ENCODE measurements at regions not wholly inside any gene's neighbourhood (a gene's known extent, or its start where the extent isn't known, plus 50 kb on each side); places are given as distances from the start of the nearest gene placed in this dataset.

- H2BK15ac ChIP-seq (replicated peaks; ENCODE audit: low read depth): no peak overlapping the region
- no peaks in the 10 kb centered on the region for H3K27me3 ChIP-seq (ENCODE audit: insufficient read depth, low read length, poor library complexity)
- no peak overlapping the region for H3K27ac ChIP-seq (ENCODE audit: low read depth, low read length)
- no peaks in the 10 kb centered on the region for H3K36me3 ChIP-seq (ENCODE audit: control insufficient read depth, insufficient read depth, low read length)
- H3K4ac ChIP-seq (ENCODE audit: low read depth, low read length): no peak overlapping the region
- no peak overlapping the region for H2AK5ac ChIP-seq (ENCODE audit: low read length)
- no peaks in the 10 kb centered on the region for H3K79me2 ChIP-seq (ENCODE audit: control insufficient read depth, insufficient read depth, low read length)
- no peak overlapping the region for H4K8ac ChIP-seq (ENCODE audit: low read depth, low read length)
- no peak overlapping the region for H3K56ac ChIP-seq (ENCODE audit: low read length)
- no peak overlapping the region for H3K4me2 ChIP-seq (ENCODE audit: low read length)
- no peak overlapping the region for H3K4me3 ChIP-seq (ENCODE audit: low read length)
- H3K9ac ChIP-seq (ENCODE audit: low read length): no peak overlapping the region
- H4K5ac ChIP-seq (ENCODE audit: low read length): no peak overlapping the region
- no CpG with 5 or more reads among the region's 1 CpG for WGBS (ENCODE audit: extremely low coverage, insufficient coverage, low lambda C conversion rate)
- no peak for DNase-seq
- no peak overlapping the region for H3K18ac ChIP-seq (ENCODE audit: low read length)
- no peak overlapping the region for H3K23ac ChIP-seq (ENCODE audit: low read length)
- H2BK120ac ChIP-seq (ENCODE audit: low read depth, low read length): no peak overlapping the region
- no peaks in the 10 kb centered on the region for H3K79me1 ChIP-seq (ENCODE audit: low read length)
- H3K4me1 ChIP-seq (ENCODE audit: control insufficient read depth, low read depth, low read length): no peaks in the 10 kb centered on the region
- H2BK5ac ChIP-seq (ENCODE audit: low read length): no peak overlapping the region
Observed at GRCh38 chr12:90149453-90149852, 440.8 kb upstream of the ATP2B1 start.

GRCh38 chr12:90129366-90130030 is 420.9 kb upstream of the ATP2B1 start:
- DNase-seq: no peak
- Histone ChIP-seq H3K4me1 (ENCODE audit: control insufficient read depth, low read depth, low read length) (no peaks in the 10 kb centered on the region), H4K5ac (ENCODE audit: low read length) (no peak overlapping the region), H3K79me2 (ENCODE audit: control insufficient read depth, insufficient read depth, low read length) (no peaks in the 10 kb centered on the region), H3K36me3 (ENCODE audit: control insufficient read depth, insufficient read depth, low read length) (no peaks in the 10 kb centered on the region), H2BK5ac (ENCODE audit: low read length) (no peak overlapping the region), H3K23ac (ENCODE audit: low read length) (no peak overlapping the region), H3K4me3 (ENCODE audit: low read length) (no peak overlapping the region), H3K4ac (ENCODE audit: low read depth, low read length) (no peak overlapping the region), H2BK120ac (ENCODE audit: low read depth, low read length) (no peak overlapping the region), H2BK15ac (replicated peaks; ENCODE audit: low read depth) (no peak overlapping the region), H3K79me1 (ENCODE audit: low read length) (no peaks in the 10 kb centered on the region), H3K9ac (ENCODE audit: low read length) (no peak overlapping the region), H3K27me3 (ENCODE audit: insufficient read depth, low read length, poor library complexity) (no peaks in the 10 kb centered on the region), H3K56ac (ENCODE audit: low read length) (no peak overlapping the region), H2AK5ac (ENCODE audit: low read length) (no peak overlapping the region), H3K4me2 (ENCODE audit: low read length) (no peak overlapping the region), H4K8ac (ENCODE audit: low read depth, low read length) (no peak overlapping the region), H3K18ac (ENCODE audit: low read length) (no peak overlapping the region), H3K27ac (ENCODE audit: low read depth, low read length) (no peak overlapping the region)
- WGBS (ENCODE audit: extremely low coverage, insufficient coverage, low lambda C conversion rate): no CpG with 5 or more reads among the region's 4 CpGs

- no peaks in the 10 kb centered on the region for H3K79me2 ChIP-seq (ENCODE audit: control insufficient read depth, insufficient read depth, low read length)
- no peak overlapping the region for H3K56ac ChIP-seq (ENCODE audit: low read length)
- no peak overlapping the region for H3K18ac ChIP-seq (ENCODE audit: low read length)
- no peaks in the 10 kb centered on the region for H3K27me3 ChIP-seq (ENCODE audit: insufficient read depth, low read length, poor library complexity)
- no peak overlapping the region for H3K4me2 ChIP-seq (ENCODE audit: low read length)
- H2AK5ac ChIP-seq (ENCODE audit: low read length): no peak overlapping the region
- H4K5ac ChIP-seq (ENCODE audit: low read length): no peak overlapping the region
- no peak overlapping the region for H3K9ac ChIP-seq (ENCODE audit: low read length)
- H3K4ac ChIP-seq (ENCODE audit: low read depth, low read length): no peak overlapping the region
- no peaks in the 10 kb centered on the region for H3K36me3 ChIP-seq (ENCODE audit: control insufficient read depth, insufficient read depth, low read length)
- no CpG with 5 or more reads among the region's 4 CpGs for WGBS (ENCODE audit: extremely low coverage, insufficient coverage, low lambda C conversion rate)
- H4K8ac ChIP-seq (ENCODE audit: low read depth, low read length): no peak overlapping the region
- H3K23ac ChIP-seq (ENCODE audit: low read length): no peak overlapping the region
- no peak for DNase-seq
- no peak overlapping the region for H2BK120ac ChIP-seq (ENCODE audit: low read depth, low read length)
- H2BK15ac ChIP-seq (replicated peaks; ENCODE audit: low read depth): no peak overlapping the region
- H3K4me1 ChIP-seq (ENCODE audit: control insufficient read depth, low read depth, low read length): no peaks in the 10 kb centered on the region
- H3K79me1 ChIP-seq (ENCODE audit: low read length): no peaks in the 10 kb centered on the region
- no peak overlapping the region for H2BK5ac ChIP-seq (ENCODE audit: low read length)
- no peak overlapping the region for H3K4me3 ChIP-seq (ENCODE audit: low read length)
- no peak overlapping the region for H3K27ac ChIP-seq (ENCODE audit: low read depth, low read length)
Observed at GRCh38 chr12:90128526-90128925, 419.9 kb upstream of the ATP2B1 start.

- Histone ChIP-seq H2BK120ac (ENCODE audit: low read depth, low read length) (no peak overlapping the region), H4K8ac (ENCODE audit: low read depth, low read length) (no peak overlapping the region), H3K79me1 (ENCODE audit: low read length) (no peaks in the 10 kb centered on the region), H3K4me1 (ENCODE audit: control insufficient read depth, low read depth, low read length) (no peaks in the 10 kb centered on the region), H2BK5ac (ENCODE audit: low read length) (no peak overlapping the region), H3K4ac (ENCODE audit: low read depth, low read length) (no peak overlapping the region), H3K79me2 (ENCODE audit: control insufficient read depth, insufficient read depth, low read length) (no peaks in the 10 kb centered on the region), H3K4me3 (ENCODE audit: low read length) (no peak overlapping the region), H3K23ac (ENCODE audit: low read length) (no peak overlapping the region), H4K5ac (ENCODE audit: low read length) (no peak overlapping the region), H2AK5ac (ENCODE audit: low read length) (no peak overlapping the region), H3K27me3 (ENCODE audit: insufficient read depth, low read length, poor library complexity) (no peaks in the 10 kb centered on the region), H3K18ac (ENCODE audit: low read length) (no peak overlapping the region), H2BK15ac (replicated peaks; ENCODE audit: low read depth) (no peak overlapping the region), H3K4me2 (ENCODE audit: low read length) (no peak overlapping the region), H3K56ac (ENCODE audit: low read length) (no peak overlapping the region), H3K36me3 (ENCODE audit: control insufficient read depth, insufficient read depth, low read length) (no peaks in the 10 kb centered on the region), H3K9ac (ENCODE audit: low read length) (no peak overlapping the region), H3K27ac (ENCODE audit: low read depth, low read length) (no peak overlapping the region)
- WGBS (ENCODE audit: extremely low coverage, insufficient coverage, low lambda C conversion rate): no CpG with 5 or more reads among the region's 2 CpGs
- peak; percentile 10 for DNase-seq
Observed at GRCh38 chr12:90126125-90126524, 417.5 kb upstream of the ATP2B1 start.

- Histone ChIP-seq H3K9ac (ENCODE audit: low read length) (no peak overlapping the region), H3K36me3 (ENCODE audit: control insufficient read depth, insufficient read depth, low read length) (no peaks in the 10 kb centered on the region), H3K23ac (ENCODE audit: low read length) (no peak overlapping the region), H2BK15ac (replicated peaks; ENCODE audit: low read depth) (no peak overlapping the region), H2AK5ac (ENCODE audit: low read length) (no peak overlapping the region), H3K18ac (ENCODE audit: low read length) (no peak overlapping the region), H3K79me1 (ENCODE audit: low read length) (no peaks in the 10 kb centered on the region), H2BK120ac (ENCODE audit: low read depth, low read length) (no peak overlapping the region), H3K27ac (ENCODE audit: low read depth, low read length) (no peak overlapping the region), H3K56ac (ENCODE audit: low read length) (no peak overlapping the region), H3K4me1 (ENCODE audit: control insufficient read depth, low read depth, low read length) (no peaks in the 10 kb centered on the region), H4K8ac (ENCODE audit: low read depth, low read length) (no peak overlapping the region), H4K5ac (ENCODE audit: low read length) (no peak overlapping the region), H3K4ac (ENCODE audit: low read depth, low read length) (no peak overlapping the region), H3K4me3 (ENCODE audit: low read length) (no peak overlapping the region), H3K4me2 (ENCODE audit: low read length) (no peak overlapping the region), H3K79me2 (ENCODE audit: control insufficient read depth, insufficient read depth, low read length) (no peaks in the 10 kb centered on the region), H2BK5ac (ENCODE audit: low read length) (no peak overlapping the region), H3K27me3 (ENCODE audit: insufficient read depth, low read length, poor library complexity) (no peaks in the 10 kb centered on the region)
- whole genome bisulfite sequencing (ENCODE audit: extremely low coverage, insufficient coverage, low lambda C conversion rate): no CpG with 5 or more reads among the region's 7 CpGs
- no peak for DNase-seq
Observed at GRCh38 chr12:90124914-90125313, 416.3 kb upstream of the ATP2B1 start.

- H3K56ac ChIP-seq (ENCODE audit: low read length): no peak overlapping the region
- H4K8ac ChIP-seq (ENCODE audit: low read depth, low read length): no peak overlapping the region
- H3K4me1 ChIP-seq (ENCODE audit: control insufficient read depth, low read depth, low read length): no peaks in the 10 kb centered on the region
- H4K5ac ChIP-seq (ENCODE audit: low read length): no peak overlapping the region
- no peak overlapping the region for H2BK120ac ChIP-seq (ENCODE audit: low read depth, low read length)
- WGBS (ENCODE audit: extremely low coverage, insufficient coverage, low lambda C conversion rate): no CpG with 5 or more reads among the region's 2 CpGs
- H3K36me3 ChIP-seq (ENCODE audit: control insufficient read depth, insufficient read depth, low read length): no peaks in the 10 kb centered on the region
- no peak overlapping the region for H3K23ac ChIP-seq (ENCODE audit: low read length)
- H2BK15ac ChIP-seq (replicated peaks; ENCODE audit: low read depth): no peak overlapping the region
- H3K79me1 ChIP-seq (ENCODE audit: low read length): no peaks in the 10 kb centered on the region
- H3K9ac ChIP-seq (ENCODE audit: low read length): no peak overlapping the region
- no peak overlapping the region for H2BK5ac ChIP-seq (ENCODE audit: low read length)
- no peak overlapping the region for H3K27ac ChIP-seq (ENCODE audit: low read depth, low read length)
- no peaks in the 10 kb centered on the region for H3K27me3 ChIP-seq (ENCODE audit: insufficient read depth, low read length, poor library complexity)
- no peak for DNase-seq
- no peak overlapping the region for H3K4ac ChIP-seq (ENCODE audit: low read depth, low read length)
- no peak overlapping the region for H3K18ac ChIP-seq (ENCODE audit: low read length)
- no peak overlapping the region for H3K4me2 ChIP-seq (ENCODE audit: low read length)
- H3K4me3 ChIP-seq (ENCODE audit: low read length): no peak overlapping the region
- no peak overlapping the region for H2AK5ac ChIP-seq (ENCODE audit: low read length)
- no peaks in the 10 kb centered on the region for H3K79me2 ChIP-seq (ENCODE audit: control insufficient read depth, insufficient read depth, low read length)
Observed at GRCh38 chr12:90124289-90124688, 415.7 kb upstream of the ATP2B1 start.

Measured in mesendoderm (in vitro differentiated cells).